Coronary artery (tissue), 2 donors: ENCODE measurements at regions not wholly inside any gene's neighbourhood (a gene's known extent, or its start where the extent isn't known, plus 50 kb on each side); places are given as distances from the start of the nearest gene placed in this dataset.

Experiments used
- DNase-seq: peaks from one replicate; pipeline ENCODE4 v3.0.0-alpha.2; 2017; ENCODE audit warnings: low spot score
- H3K27ac ChIP-seq, 2 donors: fragments of 200-600 bp; sonication (generic); one replicate each; pipeline ENCODE4 v1.5.1; 2016 to 2019
- H3K4me3 ChIP-seq: fragments of 200-600 bp; sonication (generic); 2 replicates; pipeline ENCODE4 v1.5.1; 2016; ENCODE audit warnings: mild to moderate bottlenecking, moderate library complexity
- CTCF ChIP-seq: fragments of 200-600 bp; sonication (generic); IDR thresholded peaks from one replicate; pipeline ENCODE4 v1.5.1; 2019; ENCODE audit warnings: antibody characterized with exemption

GRCh38 chr1:91133248-91133647 is 111.4 kb upstream of the ZNF644 start:
- H3K27ac ChIP-seq, result no peak overlapping the region
- H3K4me3 ChIP-seq, result no peak overlapping the region
- peak; percentile 19 for DNase-seq
- TF ChIP-seq CTCF, result no peak

GRCh38 chr1:91130256-91130985 is 108.6 kb upstream of the ZNF644 start:
- Histone ChIP-seq H3K4me3 (no peak overlapping the region), H3K27ac (no peak overlapping the region)
- TF ChIP-seq CTCF, result no peak
- DNase-seq, result peak; percentile 47

GRCh38 chr1:91129458-91129857 is 107.6 kb upstream of the ZNF644 start:
- TF ChIP-seq CTCF, result no peak
- Histone ChIP-seq H3K4me3 (no peak overlapping the region), H3K27ac (no peak overlapping the region)

GRCh38 chr1:91129017-91129416 is 107.2 kb upstream of the ZNF644 start:
- no peak for TF ChIP-seq CTCF
- no peak overlapping the region for H3K27ac ChIP-seq
- no peak for DNase-seq
- H3K4me3 ChIP-seq, result no peak overlapping the region

More at GRCh38 chr1:91129458-91129857, 107.6 kb upstream of the ZNF644 start:
- no peak for DNase-seq

- DNase-seq, result no peak
- TF ChIP-seq CTCF, result no peak
- Histone ChIP-seq H3K27ac (no peak overlapping the region), H3K4me3 (no peak overlapping the region)
Observed at GRCh38 chr1:91124989-91125417, 103.2 kb upstream of the ZNF644 start.

GRCh38 chr1:91124290-91124985 is 102.6 kb upstream of the ZNF644 start:
- TF ChIP-seq CTCF, result no peak
- H3K4me3 ChIP-seq, result no peak overlapping the region
- H3K27ac ChIP-seq, result no peak overlapping the region
- DNase-seq, result no peak

- Histone ChIP-seq H3K27ac (no peak overlapping the region), H3K4me3 (no peak overlapping the region)
- no peak for TF ChIP-seq CTCF
- DNase-seq, result no peak
Observed at GRCh38 chr1:91123773-91124172, 101.9 kb upstream of the ZNF644 start.
